ENCODE measurements at regions not wholly inside any gene's neighbourhood (a gene's known extent, or its start where the extent isn't known, plus 50 kb on each side); places are given as distances from the start of the nearest gene placed in this dataset.

DNA sequence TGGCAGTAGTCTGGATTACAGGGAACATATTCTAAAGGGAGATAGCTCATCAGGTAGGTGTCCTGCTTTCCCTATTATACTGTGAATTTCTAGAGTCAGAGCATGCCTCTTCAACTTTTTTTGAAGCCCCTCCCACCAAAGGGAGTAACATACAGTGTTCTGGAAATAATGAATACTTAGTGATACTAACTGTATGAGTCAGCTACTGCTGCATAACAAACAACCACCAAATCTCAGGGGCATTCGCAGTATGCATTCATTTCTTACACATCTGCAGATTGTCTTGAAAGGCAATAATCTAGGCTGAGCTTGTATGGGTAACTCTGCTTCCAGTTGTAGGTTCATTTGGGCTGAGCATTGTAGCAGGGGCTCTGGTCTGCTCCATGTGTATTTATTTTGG lies 409.7 kb upstream of the SPRED2 start:
- DNase-seq (ENCODE audit: low read depth in 2 of 2), result no peak

DNA sequence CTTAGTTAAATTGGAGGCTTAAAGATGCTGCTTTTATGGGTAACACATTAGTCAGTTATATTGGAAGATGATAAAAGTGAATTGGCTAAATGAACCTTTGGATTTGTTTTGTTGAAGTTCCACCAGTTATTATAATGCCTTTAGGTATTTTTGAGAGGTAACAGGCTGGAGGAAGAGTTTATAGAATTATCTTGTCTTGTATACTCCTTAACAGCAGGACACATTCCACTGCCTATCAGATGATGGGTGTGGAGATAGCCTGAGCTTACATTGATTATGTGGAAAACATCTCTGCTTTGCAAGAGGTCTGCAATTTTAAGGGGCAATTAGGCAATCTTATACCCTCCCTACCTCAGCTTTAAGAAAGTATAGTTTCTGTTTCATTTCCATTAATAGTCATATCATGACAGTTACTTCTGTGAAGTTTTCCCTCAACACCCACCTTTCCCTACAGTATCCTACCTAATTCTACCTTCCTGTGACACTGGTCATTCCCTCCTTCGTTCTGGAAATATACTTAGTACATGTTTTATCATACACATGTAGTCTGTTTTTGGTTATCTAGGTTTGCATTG lies 403.7 kb upstream of the SPRED2 start:
- no peak for DNase-seq (ENCODE audit: low read depth in 2 of 2)

DNA sequence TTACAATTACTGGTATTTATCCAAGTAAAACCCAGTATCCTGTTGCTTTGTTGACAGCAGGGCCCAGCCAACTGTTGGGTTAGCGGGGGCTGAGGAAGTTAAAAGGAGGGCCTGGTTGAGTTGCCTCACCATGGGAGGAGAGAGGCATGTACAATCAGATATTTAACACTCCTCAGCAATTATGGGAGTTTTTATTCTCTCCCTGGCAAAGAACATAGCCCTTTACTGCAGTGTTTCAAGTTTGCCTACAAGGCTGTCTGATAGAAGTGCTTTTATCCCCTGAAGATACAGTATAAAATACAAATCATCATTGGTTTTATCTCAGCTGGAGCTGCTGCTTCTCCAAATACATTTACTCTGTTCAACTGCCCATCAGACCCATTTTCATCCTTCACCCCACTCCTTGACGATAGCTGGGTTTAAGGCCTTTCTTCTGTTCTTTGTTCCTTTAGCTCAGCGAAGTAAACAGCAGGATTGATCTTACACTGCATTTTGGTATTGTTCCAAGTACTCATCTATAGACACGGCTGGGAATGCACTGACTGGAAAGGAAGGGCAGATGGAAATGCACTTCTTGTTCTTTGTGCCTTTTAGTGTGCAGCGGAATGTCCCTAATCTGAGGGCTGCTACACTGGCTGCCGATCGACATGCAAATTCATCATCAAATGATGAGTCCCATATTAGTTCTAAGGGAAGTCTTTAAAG lies 402.5 kb upstream of the SPRED2 start:
- DNase-seq (ENCODE audit: low read depth in 2 of 2), result no peak

DNA sequence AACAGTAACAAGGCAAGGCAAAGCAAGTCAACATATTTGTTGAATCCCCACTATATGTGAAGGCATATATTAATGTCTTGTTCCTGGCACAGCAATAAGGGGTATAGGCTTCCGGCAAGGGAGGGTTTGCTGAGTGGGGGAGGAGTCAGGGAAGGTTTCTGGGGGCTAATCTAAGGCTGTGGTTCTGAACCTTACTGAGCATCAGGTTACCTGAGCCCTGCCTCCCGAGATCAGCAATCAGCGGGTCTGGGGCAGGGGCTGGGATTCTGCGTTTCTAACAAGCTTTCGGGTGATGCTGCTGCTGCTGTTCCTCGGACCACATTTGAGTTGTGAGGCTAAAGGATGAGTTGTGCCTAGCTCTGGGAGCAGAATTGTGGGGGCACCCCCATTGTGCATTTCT lies 401.7 kb upstream of the SPRED2 start:
- DNase-seq (ENCODE audit: low read depth in 2 of 2), result no peak

DNA sequence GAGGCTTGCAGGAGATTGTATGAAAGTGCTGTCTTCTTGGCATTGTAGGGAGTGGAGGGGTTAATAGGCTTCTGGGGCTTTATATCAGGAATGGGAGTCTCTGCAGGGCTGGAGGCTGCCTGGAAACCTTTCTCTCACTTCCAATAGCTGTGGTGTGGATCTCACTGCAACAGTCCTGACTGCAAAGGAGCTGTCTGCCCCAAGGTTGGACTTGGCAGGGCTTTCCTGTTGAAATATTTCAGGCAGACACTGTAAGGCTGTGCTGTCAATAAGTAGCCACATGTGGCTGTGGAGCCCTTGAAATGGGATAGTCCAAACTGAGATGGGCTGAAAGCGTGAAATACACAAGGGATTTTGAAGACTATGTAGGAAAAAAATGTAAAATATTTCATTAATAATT lies 399.1 kb upstream of the SPRED2 start:
- no peak for DNase-seq (ENCODE audit: low read depth in 2 of 2)

DNA sequence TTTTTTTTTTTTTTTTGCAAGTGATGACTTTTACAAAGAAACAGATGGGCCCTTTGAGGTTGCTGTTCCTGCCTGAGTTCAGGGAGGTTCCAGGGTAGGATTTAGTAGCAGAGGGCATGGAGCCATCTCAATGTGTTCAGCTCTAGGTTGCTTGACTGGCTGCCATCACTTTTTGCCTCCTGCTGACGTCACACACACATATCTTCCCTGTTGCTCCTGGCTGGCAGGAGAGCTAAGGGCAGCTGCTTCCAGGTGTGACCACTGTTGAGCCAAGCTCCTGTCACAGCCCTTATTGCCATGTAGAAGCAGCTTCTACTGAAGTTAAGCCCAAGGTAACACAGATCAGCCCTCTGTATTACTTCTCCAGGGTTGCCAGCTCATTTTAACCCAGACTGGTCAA lies 394.2 kb upstream of the SPRED2 start:
- no peak for DNase-seq (ENCODE audit: low read depth in 2 of 2)

DNA sequence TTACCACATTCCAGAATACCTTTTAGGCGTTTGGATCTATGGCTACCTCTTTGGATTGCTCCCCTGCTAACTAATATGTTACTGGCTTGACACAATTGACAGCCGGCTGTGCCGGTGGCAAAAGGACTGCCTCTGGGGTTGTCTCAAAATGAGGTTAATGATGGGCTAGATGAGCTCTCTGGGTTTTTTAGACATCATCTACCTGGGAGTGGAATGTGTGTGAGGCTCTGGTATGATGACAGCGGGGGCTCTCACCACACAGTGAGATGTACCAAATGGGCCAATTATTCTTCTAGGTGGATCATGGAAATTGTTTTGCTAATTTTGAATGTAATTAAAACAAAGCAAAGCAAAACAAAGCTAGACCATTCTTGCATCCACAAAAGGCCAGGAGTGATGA lies 391.1 kb upstream of the SPRED2 start:
- DNase-seq (ENCODE audit: low read depth in 2 of 2), result no peak

DNA sequence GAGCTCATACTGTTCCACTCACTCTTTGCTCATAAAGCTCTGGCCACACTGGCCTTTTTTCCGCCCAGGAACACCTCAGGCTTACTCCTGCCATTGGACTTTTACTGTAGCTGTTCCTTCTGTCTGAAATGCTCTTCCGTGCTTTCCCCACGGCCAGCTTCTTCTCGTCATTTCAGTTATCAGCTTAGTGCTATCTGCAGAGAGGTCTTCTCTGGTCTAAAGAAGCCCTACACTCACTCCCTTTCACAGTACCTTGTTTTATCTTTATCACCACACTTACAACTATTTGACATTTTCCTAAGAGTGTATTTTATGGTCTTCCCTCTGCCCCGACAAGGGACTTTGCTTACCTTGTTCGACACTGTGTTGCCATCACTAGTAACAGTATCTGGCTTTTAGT lies 388.1 kb upstream of the SPRED2 start:
- DNase-seq (ENCODE audit: low read depth in 2 of 2), result no peak

DNA sequence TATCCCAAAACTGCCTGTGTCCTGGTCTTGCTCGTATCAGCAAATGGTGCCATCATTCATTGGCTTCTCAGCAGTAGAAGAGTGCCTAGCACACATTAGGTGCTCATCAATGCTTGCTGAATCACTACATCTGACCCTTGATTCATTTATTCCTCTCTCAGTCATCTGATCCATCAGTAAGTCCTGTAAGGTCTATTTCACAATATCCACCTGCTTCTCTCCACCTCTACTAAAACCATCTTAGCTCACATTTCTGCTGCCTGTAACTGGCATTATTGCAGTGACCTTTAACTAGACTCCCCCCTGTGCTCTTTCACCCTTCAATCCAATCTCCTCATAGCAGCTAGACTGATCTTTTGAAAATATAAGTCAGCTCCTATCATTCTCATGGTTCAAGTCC lies 387.6 kb upstream of the SPRED2 start:
- no peak for DNase-seq (ENCODE audit: low read depth in 2 of 2)

DNA sequence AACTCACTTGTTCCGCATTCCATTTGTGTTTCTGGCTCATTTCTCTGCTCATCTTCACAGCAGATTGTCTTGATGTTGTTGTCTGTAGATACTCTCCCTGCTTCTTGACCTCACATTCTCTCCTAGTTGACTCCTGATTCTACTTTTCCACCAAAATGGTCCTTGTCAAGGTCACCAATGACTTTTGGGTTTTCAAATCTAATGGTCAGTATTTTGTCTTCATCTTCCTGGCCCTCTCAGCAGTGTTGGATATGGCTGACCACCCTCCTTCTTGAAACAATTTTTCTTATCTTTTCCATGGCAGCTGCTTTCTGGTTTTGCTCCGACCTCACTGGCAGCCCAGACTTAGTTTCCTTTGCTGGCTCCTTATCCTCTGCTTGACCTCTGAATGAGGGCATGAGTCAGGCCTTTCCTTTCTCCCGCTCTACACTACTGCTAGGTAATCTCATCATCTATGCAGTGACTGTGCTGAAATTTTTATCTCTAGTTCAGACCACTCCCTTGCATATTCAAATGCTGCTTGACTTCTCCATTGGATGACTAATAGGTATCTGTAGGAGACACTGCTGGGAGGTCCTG lies 386.6 kb upstream of the SPRED2 start:
- no peak for DNase-seq (ENCODE audit: low read depth in 2 of 2)

DNA sequence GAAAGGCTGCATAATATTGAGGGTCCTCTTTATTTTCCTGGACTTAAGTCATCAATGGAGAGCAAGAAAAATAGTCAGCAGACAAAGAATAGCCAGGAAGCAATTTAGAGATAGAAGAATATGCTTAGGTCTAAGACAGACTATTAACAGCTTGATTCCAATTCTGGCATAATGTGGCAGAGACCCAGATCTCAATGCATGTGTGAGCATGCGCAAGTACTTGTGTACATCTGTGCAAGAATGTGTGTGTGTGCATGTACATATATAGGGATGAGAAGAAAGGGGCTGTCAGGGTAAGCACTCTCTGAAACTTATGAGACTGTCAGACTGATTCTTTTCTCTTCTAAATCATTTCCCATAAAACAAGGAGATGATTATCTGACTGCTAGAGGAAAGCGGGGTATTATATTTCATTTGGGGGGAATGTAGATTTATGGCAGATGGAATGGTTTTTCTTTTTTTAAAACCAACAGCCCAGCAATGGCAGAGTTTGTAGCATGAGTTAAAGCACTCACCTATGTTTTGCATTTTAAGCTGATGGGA lies 381.3 kb upstream of the SPRED2 start:
- DNase-seq (ENCODE audit: low read depth in 2 of 2), result no peak

DNA sequence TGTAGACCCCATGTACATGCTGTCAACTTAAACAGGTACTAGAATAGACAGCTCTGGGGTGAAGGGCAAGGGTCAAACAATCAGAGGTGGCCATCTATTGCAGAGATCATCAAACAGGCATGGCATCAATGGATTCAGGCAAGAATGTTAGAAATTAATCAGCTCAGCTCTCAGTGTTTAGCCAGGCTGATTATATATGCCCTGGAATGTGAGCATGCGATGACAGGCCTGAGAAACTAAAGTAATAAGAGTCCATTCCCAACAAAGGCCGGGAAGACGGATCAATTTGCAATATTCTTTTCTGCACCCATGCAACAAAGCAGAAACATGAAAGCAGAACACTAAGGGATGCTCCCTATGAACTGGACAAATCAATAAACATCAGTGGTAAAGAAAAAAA lies 380.5 kb upstream of the SPRED2 start:
- no peak for DNase-seq (ENCODE audit: low read depth in 2 of 2)

DNA sequence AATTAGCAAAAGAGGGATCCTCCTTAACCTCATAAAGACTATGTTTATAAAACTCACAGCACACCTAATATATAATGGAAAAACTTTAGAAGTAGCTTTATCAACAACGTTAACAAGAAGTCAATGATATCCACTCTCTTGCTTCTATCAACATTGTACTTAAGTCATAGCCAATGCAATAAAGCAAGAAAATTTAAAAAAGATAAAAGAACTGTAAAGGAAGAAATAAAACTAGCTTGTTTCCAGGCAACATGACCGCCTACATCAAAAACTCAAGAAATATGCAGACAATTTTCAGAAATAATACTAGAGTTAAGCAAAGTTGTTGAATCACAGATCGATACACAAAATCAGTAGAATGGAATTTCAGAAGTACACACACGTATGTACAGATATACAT lies 375.5 kb upstream of the SPRED2 start:
- no peak for DNase-seq (ENCODE audit: low read depth in 2 of 2)

DNA sequence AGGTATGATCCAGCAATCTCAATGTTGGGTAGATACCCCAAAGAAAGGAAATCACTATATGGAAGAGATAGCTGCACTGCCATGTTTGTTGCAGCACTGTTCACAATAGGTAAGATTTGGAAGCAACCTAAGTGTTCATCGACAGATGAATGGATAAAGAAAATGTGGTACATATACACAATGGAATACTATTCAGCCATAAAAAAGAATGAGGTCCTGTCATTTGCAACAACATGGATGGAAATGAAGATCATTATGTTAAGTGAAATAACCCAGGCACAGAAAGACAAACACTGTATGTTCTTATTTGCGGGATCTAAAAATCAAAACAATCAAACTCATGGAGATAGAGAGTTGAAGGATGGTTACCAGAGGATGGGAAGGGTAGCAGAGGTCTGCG lies 372.4 kb upstream of the SPRED2 start:
- DNase-seq (ENCODE audit: low read depth in 2 of 2), result no peak

DNA sequence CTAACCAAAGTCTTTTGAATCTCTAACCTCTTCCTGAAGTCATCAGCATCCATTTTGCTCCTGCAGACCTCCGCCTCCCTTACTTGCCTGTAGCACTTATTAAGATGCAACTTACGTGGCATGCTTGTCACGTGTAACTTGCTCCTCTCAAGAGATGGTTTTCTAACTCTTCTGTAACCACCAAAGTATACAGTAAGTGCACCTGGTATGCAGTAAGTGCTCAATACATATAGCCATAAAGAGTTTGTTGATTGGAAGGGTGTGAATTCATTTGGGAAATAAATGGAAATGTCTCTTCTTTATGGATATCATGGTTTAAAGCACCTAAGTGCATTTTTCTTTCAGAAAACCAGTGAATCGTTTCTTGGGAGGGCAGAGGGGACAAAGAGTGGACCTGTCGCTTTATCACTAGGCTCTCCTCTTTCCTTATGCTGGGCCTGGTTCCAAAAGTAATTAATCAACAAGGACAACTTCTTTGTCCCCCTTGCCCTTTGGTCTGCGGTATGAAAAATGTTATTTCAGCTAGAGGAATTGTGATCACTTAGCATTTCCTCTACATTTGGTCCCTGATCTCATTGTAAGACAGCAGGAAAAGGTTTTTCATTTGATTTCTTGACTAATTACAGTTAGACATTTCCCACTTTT lies 370.0 kb upstream of the SPRED2 start:
- DNase-seq (ENCODE audit: low read depth in 2 of 2), result no peak

DNA sequence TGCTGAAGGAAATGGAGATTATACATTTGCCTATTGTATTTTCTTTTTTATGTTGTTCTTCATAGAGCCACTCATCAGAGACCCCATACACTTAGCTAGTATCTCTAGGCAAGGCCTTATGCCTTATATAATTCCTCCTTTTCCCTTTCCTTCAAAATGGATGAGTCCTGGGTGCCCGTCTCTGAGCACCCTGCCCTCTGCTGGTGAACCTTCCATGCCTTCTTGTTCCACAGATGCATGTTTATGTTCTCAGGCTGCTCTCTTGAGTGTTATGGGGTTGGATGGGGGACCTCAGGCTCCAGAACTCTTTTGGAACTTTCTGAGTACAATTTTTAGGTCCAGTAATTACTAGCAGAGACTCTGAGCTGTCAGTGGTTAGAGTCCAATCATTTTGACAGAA lies 368.6 kb upstream of the SPRED2 start:
- no peak for DNase-seq (ENCODE audit: low read depth in 2 of 2)

DNA sequence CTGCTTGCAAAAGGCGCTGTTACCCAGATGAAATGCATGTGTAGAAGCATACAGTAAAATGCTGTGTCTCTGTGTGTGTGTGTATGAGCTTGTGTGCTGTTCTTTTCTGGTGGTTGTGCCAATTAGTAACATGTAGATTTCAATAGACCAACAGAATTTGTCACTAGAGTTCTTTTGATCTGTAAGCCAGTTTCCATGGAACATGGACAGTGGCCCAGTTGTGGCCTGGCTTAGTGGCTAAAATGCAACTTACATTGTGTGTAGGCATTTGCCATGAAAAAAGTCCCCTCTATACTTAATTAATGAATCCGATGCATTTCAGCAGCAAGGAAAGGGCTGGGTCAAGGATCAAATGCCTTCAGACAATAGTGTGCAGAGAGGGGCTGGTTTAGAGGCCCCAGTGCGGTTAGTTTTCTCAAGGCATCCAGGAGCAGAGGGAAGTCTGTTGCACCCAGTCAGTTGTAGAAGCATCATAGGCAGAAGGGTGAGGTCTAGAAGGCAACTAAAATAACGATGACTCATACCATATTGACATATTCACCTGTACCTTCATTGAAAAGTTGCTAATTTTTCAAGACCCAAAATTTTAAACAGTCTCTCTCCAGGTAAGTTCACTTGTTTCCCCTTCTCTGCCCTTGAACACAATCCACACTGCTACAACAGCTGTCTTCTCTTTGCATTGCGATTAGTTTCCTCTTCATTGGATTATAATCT lies 366.9 kb upstream of the SPRED2 start:
- DNase-seq (ENCODE audit: low read depth in 2 of 2), result no peak

DNA sequence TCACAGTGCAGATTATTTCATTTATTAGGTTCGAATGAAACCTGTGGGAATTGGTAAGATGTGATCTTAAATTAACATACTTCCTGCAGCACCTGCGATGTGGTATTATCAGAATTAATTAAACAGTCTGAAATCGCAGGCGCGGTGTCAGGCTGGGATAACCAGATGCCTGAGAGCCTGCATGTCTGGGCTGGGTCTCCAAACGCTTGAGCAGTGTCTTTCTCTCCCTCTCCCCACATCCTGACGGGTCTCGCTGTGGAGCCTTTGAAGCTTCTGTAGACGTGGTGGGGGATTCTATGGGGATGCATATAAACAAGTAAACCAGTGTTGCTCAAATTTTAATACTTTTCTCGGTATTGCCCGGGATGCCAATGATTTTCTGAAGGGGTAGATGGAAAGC lies 366.2 kb upstream of the SPRED2 start:
- DNase-seq (ENCODE audit: low read depth in 2 of 2), result no peak

DNA sequence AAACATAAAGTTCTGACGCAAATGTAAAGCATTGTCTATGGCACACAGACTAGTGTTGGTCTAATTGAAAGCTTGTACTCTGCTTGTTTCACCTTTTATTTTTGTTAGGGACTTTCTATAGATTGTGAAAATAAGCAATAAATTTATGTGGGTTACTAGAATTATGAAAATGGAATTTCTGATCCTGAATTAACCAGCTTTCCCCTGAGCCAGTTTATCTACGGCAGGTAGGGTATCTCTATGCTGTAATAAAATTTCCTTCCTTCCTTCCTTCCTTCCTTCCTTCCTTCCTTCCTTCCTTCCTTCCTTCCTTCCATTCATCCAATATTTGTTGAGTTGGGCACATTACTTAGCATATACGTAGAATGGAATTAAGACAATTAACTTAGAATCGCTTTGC lies 362.6 kb upstream of the SPRED2 start:
- DNase-seq (ENCODE audit: low read depth in 2 of 2), result no peak

DNA sequence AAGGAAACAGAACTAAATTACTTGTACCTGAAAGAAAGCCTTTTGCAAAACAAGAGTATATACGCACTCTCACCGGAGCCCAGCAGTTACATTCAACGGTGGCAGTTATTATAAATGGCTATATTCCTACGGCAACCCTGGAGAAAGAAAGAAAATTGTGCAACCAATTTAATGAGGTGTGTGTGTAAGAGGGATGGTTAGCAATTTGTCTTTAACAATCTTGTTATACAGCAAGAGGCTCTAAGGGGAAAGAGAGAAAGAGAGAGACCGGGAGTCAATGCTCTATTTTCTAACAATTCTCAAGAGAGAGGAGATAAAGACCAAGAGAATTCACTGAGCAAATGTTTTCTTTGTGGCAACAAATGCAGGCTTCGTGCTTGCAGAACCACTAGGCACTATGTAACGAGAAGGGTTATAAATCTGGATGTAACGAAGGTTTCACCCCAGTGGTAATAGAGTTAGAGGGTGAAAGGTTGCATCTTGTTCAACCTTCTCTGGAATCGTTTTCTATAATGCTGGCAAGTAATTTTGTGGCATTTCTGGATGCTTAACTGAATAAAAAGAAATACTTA lies 359.1 kb upstream of the SPRED2 start:
- DNase-seq (ENCODE audit: low read depth in 2 of 2), result no peak

DNA sequence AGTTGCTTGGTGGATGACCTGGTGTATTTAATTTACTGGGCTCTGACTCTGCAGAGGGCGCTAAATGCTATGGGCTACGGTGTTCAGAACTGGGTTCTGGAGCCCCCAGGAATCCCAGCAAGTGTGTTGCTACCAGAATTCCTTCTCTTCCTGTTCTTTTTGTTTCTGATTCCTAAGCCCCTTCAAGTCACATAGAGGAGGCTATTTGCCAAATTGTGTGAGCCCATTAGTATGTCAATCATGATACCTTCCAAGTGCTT lies 358.2 kb upstream of the SPRED2 start:
- no peak for DNase-seq (ENCODE audit: low read depth in 2 of 2)
